ENCODE measurements at regions not wholly inside any gene's neighbourhood (a gene's known extent, or its start where the extent isn't known, plus 50 kb on each side); places are given as distances from the start of the nearest gene placed in this dataset.
A peak's percentile ranks its signal among the peaks of the same experiment; 100 is the strongest.

- no peak for DNase-seq (ENCODE audit: low spot score)
These were observed 269.0 kb upstream of the ECI2 start for GRCh38 chr6:4404415-4404814.

- no peak for DNase-seq (ENCODE audit: low spot score)
These were observed 268.5 kb upstream of the ECI2 start for GRCh38 chr6:4403828-4404227.

GRCh38 chr6:4403023-4403752 lies 267.8 kb upstream of the ECI2 start:
- no peak for DNase-seq (ENCODE audit: low spot score)

GRCh38 chr6:4402477-4402976 lies 267.2 kb upstream of the ECI2 start:
- DNase-seq (ENCODE audit: low spot score), result peak; percentile 75

GRCh38 chr6:4401408-4402368 lies 266.3 kb upstream of the ECI2 start:
- peak; percentile 8 for DNase-seq (ENCODE audit: low spot score)

GRCh38 chr6:4399656-4400055 lies 264.3 kb upstream of the ECI2 start:
- DNase-seq (ENCODE audit: low spot score), result no peak

GRCh38 chr6:4398791-4399190 lies 263.4 kb upstream of the ECI2 start:
- no peak for DNase-seq (ENCODE audit: low spot score)

GRCh38 chr6:4397307-4397706 lies 261.9 kb upstream of the ECI2 start:
- DNase-seq (ENCODE audit: low spot score), result no peak

GRCh38 chr6:4396044-4396443 lies 260.7 kb upstream of the ECI2 start:
- DNase-seq (ENCODE audit: low spot score), result no peak

- no peak for DNase-seq (ENCODE audit: low spot score)
These were observed 260.0 kb upstream of the ECI2 start for GRCh38 chr6:4395386-4395785.

- no peak for DNase-seq (ENCODE audit: low spot score)
These were observed 259.4 kb upstream of the ECI2 start for GRCh38 chr6:4394786-4395185.

GRCh38 chr6:4388675-4389074 lies 253.3 kb upstream of the ECI2 start:
- DNase-seq (ENCODE audit: low spot score), result peak; percentile 66

GRCh38 chr6:4384656-4385055 lies 249.3 kb upstream of the ECI2 start:
- no peak for DNase-seq (ENCODE audit: low spot score)

- no peak for DNase-seq (ENCODE audit: low spot score)
These were observed 248.7 kb upstream of the ECI2 start for GRCh38 chr6:4383910-4384638.

GRCh38 chr6:4382362-4382853 lies 247.0 kb upstream of the ECI2 start:
- no peak for DNase-seq (ENCODE audit: low spot score)

- no peak for DNase-seq (ENCODE audit: low spot score)
These were observed 246.0 kb upstream of the ECI2 start for GRCh38 chr6:4381381-4381780.

- DNase-seq (ENCODE audit: low spot score), result no peak
These were observed 245.5 kb upstream of the ECI2 start for GRCh38 chr6:4380881-4381281.

GRCh38 chr6:4379958-4380357 lies 244.6 kb upstream of the ECI2 start:
- no peak for DNase-seq (ENCODE audit: low spot score)

- no peak for DNase-seq (ENCODE audit: low spot score)
These were observed 243.1 kb upstream of the ECI2 start for GRCh38 chr6:4378319-4378996.

- no peak for DNase-seq (ENCODE audit: low spot score)
These were observed 242.2 kb upstream of the ECI2 start for GRCh38 chr6:4377603-4378002.

- no peak for DNase-seq (ENCODE audit: low spot score)
These were observed 238.8 kb upstream of the ECI2 start for GRCh38 chr6:4374216-4374615.

GRCh38 chr6:4372866-4373265 lies 237.5 kb upstream of the ECI2 start:
- no peak for DNase-seq (ENCODE audit: low spot score)

Measured in kidney tubule cell (primary cell).